ENCODE measurements at regions not wholly inside any gene's neighbourhood (a gene's known extent, or its start where the extent isn't known, plus 50 kb on each side); places are given as distances from the start of the nearest gene placed in this dataset.
"Not testable (repeated sequence)": the region's sequence is repeated elsewhere in the genome, so short reads cannot be mapped to it uniquely, and the experiment has no call there.

GRCh38 chr16:13463619-13464018 is 456.3 kb upstream of the ERCC4 start:
- no peak overlapping the region for H3K27ac ChIP-seq
- TF ChIP-seq CTCF (conservative IDR thresholded peaks at IDR 0.05) = no peak
- TF ChIP-seq ZFX (IDR thresholded peaks at IDR 0.05) = no peak

GRCh38 chr16:13471036-13471435 is 448.9 kb upstream of the ERCC4 start:
- H3K27ac ChIP-seq = no peak overlapping the region
- TF ChIP-seq CTCF (conservative IDR thresholded peaks at IDR 0.05) (no peak), ZFX (IDR thresholded peaks at IDR 0.05) (no peak)

- H3K27ac ChIP-seq = no peak overlapping the region
- no peak for TF ChIP-seq CTCF (conservative IDR thresholded peaks at IDR 0.05)
- no peak for TF ChIP-seq ZFX (IDR thresholded peaks at IDR 0.05)
Measured at GRCh38 chr16:13478991-13479390, 441.0 kb upstream of the ERCC4 start.

GRCh38 chr16:13479549-13479948 is 440.4 kb upstream of the ERCC4 start:
- no peak for TF ChIP-seq ZFX (IDR thresholded peaks at IDR 0.05)
- TF ChIP-seq CTCF (conservative IDR thresholded peaks at IDR 0.05) = no peak

GRCh38 chr16:13480801-13481200 is 439.2 kb upstream of the ERCC4 start:
- H3K27ac ChIP-seq = no peak overlapping the region
- no peak for TF ChIP-seq CTCF (conservative IDR thresholded peaks at IDR 0.05)
- TF ChIP-seq ZFX (IDR thresholded peaks at IDR 0.05) = no peak

More at GRCh38 chr16:13479549-13479948, 440.4 kb upstream of the ERCC4 start:
- H3K27ac ChIP-seq = no peak overlapping the region

GRCh38 chr16:13483121-13483520 is 436.8 kb upstream of the ERCC4 start:
- no peak overlapping the region for H3K27ac ChIP-seq
- TF ChIP-seq ZFX (IDR thresholded peaks at IDR 0.05) (no peak), CTCF (conservative IDR thresholded peaks at IDR 0.05) (no peak)

- not testable (repeated sequence) for H3K27ac ChIP-seq
Measured at GRCh38 chr16:13489416-13489815, 430.5 kb upstream of the ERCC4 start.

- no peak overlapping the region for H3K27ac ChIP-seq
- TF ChIP-seq CTCF (conservative IDR thresholded peaks at IDR 0.05) (no peak), ZFX (IDR thresholded peaks at IDR 0.05) (no peak)
Measured at GRCh38 chr16:13492046-13492445, 427.9 kb upstream of the ERCC4 start.
